HG02588 (cell line): ENCODE measurements at regions not wholly inside any gene's neighbourhood (a gene's known extent, or its start where the extent isn't known, plus 50 kb on each side); places are given as distances from the start of the nearest gene placed in this dataset.
"Not testable (repeated sequence)": the region's sequence is repeated elsewhere in the genome, so short reads cannot be mapped to it uniquely, and the experiment has no call there.

ENCODE experiments used
- ATAC-seq: cut with Tn5 transposase; IDR thresholded peaks from one replicate; pipeline ENCODE4 v1.9.1; 2021; ENCODE audit warnings: mild to moderate bottlenecking, moderate library complexity; ENCODE audit not compliant: unreplicated experiment

DNA sequence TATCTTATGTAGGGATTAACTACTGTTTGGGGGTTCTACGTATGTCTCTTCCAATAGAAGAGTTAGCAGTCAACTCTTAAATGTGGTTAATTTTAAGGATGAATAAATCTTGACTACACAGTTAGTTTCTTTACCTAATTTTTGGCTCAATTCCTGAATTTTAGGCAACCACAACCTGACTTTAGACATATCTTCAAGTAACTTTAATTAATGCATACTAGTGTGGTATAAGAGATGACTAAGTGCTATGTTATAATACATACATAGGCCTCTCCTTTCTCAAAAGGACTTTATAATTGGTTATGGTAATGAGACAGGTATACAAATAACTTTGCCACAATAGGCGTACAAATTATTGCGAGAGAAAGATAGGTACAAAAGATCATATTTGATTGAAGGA is 312.0 kb downstream of the IRS1 start:
- no peak for ATAC-seq

- ATAC-seq = no peak
Observed at GRCh38 chr2:226483745-226484619, 315.6 kb downstream of the IRS1 start.

DNA sequence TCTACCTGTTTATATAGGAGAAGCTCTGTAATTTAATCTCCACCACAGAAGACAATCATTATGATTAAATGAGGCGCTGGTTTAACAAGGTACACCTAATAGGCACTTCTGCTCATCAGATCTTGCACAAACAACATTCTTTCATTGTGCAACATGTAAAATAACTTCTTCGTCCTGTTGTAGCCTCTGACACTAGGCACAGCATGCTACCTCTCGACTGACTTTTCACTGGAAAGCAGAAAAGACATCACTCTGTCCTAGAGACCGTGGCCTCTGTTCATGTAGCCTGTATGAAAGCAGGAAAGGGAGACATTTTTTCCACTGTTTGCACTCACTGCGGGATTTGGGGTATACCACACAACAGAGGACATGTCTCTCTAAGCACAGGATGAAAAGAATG is 316.5 kb downstream of the IRS1 start:
- no peak for ATAC-seq

GRCh38 chr2:226478109-226478809 is 321.4 kb downstream of the IRS1 start:
- no peak for ATAC-seq

DNA sequence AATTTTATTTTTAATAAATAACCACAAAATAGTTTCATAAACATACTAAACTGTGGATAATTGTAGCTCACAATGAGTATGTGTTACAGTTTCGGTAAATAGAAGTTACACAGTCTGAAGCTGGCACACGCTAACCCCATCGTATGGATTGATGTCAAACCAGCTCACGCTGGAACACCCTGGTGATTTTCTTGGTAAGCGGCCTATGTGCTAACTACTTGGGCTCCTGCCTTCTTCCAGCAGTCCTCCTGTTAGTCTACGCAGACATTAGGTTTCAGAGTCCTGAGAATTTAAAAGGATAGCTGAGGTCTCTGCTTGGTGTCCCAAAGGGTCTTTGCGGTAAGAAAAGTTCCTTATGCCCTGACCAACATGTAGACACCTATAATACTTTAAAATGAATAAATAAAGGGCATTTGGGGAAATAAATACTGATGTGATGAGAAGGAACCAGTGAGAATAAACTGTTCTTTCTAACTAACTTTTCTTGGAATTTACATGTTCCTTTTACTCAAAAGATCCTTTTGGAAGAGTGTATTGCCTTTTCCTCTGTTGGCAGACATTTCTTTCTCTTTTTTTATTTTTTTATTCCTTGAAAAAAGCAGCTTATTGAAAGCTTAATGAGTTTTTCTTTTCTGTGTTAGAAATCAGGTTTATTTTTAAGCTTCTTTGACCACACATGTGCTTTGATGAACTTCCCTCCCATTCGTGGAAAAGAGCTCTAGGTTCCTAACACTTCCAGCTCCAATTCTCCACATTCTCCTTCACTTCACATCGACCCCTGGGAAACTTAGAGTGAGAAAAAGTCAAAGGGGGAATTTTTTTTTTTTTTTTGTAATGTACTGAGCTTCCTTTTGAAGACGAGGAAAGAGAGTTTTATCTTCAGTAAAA is 322.2 kb downstream of the IRS1 start:
- ATAC-seq = no peak

DNA sequence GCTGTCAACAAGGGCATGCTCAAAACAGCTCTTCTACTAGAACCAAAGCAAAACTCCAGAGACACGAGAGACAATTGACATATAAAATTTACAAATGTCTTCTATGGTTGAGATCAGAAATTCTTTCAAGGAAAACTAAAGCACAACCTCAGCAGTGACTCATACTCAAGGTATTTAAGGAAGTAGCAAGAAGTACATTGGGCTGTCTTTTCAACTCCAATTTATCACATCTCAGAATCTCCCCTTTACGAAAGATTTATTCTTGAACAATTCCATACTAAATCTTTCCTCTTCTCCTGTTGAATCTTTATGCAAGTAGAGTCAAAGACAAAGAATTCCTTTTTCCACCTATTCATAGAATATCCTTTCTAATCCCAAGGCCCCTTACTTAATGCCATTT is 324.0 kb downstream of the IRS1 start:
- no peak for ATAC-seq

DNA sequence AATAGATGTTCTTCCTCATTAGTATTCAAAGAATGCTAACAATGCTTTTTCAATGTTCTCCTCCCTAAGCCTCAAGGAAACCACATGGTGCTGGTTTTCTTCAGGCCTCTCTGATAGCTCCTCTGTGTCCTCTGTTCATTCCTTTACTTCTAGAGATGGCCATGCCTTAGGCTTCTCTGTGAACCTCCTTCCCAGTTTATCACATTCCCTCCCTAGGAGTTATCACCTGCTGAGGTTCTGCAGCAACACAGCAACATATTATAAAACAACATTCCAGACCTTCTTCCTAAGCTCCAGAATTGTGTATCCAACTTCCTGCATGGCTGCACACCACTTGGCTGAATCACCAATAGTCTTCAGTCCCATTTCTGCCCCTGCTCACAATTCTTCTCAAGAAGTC is 325.5 kb downstream of the IRS1 start:
- ATAC-seq = no peak

DNA sequence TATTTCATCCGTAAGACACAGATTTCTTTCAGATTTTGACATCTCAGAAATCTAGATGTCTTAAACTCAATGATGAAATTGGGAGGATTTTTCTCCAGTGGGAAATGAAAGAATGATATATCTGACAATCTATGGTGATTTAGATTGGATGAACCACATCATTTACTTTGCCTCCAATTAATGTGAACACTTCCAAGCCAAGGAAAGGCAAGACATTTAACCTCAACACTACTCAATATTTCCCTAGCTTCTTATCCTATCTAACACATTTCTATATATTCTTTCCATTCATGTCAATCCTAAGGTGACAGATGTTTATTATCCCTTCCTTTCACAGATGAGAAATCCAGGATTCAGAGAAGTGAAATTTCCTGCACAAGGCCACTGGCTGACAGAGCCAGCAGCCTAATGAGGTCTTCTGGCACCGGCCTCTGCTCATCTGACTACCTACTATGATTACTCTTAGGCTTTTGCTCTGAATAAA is 327.6 kb downstream of the IRS1 start:
- ATAC-seq = no peak

DNA sequence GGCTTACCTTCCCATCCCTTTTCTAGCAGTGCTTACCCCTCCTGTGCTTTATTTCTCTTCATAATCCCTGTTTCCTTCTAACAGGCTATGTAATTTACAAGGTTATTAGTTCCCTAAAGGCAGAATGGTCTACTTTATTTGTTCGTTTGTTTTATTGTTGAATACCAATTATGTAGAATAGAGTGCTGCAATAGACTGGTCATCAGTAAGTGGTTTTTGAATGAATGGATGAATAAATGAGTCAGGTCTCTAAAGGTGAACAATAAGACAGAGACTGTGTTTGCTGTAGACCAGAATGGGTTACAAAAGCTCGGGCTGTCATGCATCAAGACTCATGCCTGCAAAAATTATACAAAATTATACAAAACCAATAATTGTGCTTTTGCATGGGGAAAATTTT is 332.0 kb downstream of the IRS1 start:
- no peak for ATAC-seq

DNA sequence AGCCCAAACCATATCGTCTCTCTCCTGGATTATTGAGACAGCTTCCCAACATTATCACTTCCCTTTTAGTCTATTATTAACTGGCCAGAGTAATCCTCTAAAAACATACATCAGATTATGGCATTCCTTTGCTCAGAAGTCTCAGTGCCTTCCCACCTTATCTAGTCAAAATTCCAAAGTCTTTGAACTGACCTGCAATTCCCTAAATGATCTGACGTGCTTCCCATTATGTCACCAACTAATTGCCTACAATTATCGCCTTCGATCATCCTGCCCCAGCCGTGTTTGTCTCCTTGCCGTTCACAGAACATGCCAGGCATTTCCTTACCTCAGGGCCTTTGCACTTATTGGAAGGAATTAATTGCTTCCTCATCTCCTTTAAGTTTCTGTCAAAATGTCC is 332.4 kb downstream of the IRS1 start:
- ATAC-seq = no peak

- no peak for ATAC-seq
Observed at GRCh38 chr2:226466589-226466988, 333.0 kb downstream of the IRS1 start.

DNA sequence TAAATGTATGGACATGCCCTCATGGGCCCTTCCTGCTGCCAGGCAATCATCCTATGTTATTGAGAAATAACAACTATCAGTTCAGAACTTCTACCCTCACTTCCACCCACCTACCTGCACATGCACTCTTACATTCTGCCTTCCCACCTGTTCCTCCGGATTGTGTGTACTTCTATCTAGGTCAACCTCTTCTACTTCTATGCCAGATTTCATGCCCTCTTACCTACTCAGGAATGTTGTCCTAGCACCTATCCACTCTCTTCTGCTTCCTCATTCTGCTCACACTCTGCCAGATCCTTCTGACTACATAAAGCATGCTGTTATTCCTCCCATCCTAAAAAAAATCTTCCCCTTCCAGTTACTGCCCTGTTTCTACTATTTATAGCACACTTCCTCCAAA is 333.5 kb downstream of the IRS1 start:
- ATAC-seq = no peak

DNA sequence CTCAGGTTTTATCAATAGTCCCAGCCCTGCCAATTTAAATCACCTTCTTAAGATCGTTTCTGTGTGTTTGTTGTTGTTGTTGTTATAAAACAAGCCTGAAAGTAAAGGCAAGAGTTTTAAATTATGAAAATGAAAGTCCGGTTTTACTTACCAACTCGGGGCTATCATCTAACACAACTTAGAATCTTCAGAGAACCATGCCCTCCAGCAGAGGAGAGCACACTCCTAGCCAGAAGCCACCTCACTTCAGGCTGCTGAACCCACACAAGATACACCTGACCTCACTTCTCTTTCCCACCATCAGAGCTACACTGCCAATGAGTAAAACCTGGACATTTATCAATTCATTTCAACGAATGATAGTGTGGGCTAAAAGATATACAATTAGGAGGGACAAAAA is 335.2 kb downstream of the IRS1 start:
- no peak for ATAC-seq

- ATAC-seq = no peak
Observed at GRCh38 chr2:226463154-226463553, 336.5 kb downstream of the IRS1 start.

- no peak for ATAC-seq
Observed at GRCh38 chr2:226461981-226462380, 337.6 kb downstream of the IRS1 start.

- not testable (repeated sequence) for ATAC-seq
Observed at GRCh38 chr2:226456144-226456543, 343.5 kb downstream of the IRS1 start.

- no peak for ATAC-seq
Observed at GRCh38 chr2:226452768-226453167, 346.9 kb downstream of the IRS1 start.

GRCh38 chr2:226451486-226451885 is 348.1 kb downstream of the IRS1 start:
- no peak for ATAC-seq

DNA sequence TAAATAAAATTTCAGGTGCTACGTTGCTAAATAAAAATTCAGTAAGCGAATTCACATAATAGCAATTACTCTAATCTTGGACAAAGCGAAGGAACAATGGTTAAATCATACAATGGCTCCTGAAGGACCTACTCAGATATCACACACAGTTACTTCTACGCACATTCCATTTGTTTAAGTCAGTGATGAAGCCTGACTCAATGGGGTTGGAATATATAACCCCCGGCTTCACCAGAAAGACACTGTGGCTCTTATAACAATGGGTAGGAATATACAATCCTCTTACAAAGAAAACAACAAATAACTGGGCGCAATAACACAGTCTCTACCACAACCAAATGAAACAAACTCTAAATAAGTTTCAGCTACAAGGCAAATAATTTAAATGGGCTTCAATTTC is 349.5 kb downstream of the IRS1 start:
- ATAC-seq = no peak

- ATAC-seq = no peak
Observed at GRCh38 chr2:226447338-226448300, 352.0 kb downstream of the IRS1 start.
